Astrocyte (in vitro differentiated cells and primary cell): ENCODE measurements at regions not wholly inside any gene's neighbourhood (a gene's known extent, or its start where the extent isn't known, plus 50 kb on each side); places are given as distances from the start of the nearest gene placed in this dataset.

Experiments used
- EZH2 ChIP-seq: IDR thresholded peaks from 2 replicates; pipeline ENCODE4 v1.6.1; 2012; ENCODE audit warnings: mild to moderate bottlenecking, low read length, inconsistent platforms; ENCODE audit not compliant: insufficient read depth
- TF ChIP-seq, protein P1 (sequence below): IDR thresholded peaks from 2 replicates; pipeline ENCODE4 v1.5.1; 2011; ENCODE audit warnings: low read depth, mild to moderate bottlenecking, inconsistent platforms, low read length, moderate library complexity; ENCODE audit not compliant: insufficient read depth

DNA sequence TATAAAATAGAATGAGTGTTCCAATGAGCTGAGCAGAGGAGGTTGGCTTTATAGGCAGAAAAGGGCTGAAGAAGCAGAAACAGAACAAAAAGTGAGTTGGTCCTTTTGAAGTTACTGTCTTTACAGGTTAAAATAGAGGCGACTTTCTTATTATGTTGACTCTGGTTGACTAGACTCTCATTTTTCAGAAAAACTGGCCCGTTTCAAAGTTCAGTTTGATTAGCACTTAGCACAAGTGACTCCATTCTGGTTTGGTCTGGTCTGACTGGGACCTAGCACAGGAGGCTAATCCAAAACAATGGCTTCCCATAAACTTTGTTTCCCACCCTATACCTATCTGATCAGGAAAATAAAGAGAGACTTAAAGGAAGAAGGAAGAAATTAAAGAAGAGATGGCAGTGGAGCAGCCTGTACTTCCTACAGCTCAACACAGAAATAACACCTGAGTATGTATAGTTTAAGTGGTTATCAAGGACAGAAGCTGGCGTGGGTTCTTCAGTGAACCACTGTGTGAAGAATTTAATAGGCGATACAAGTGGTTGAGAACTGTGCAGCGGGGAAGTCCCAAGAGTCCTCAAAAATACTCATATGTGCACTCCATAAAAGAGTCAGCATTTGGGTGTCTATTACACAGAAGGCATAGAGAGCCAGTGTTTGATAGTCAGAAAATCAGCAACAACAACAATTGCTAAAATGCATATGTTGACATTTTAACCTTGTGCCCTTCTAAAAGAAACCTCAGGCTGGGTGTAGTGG is 554.8 kb upstream of the HTR2C start:
- TF ChIP-seq, protein P1, sequence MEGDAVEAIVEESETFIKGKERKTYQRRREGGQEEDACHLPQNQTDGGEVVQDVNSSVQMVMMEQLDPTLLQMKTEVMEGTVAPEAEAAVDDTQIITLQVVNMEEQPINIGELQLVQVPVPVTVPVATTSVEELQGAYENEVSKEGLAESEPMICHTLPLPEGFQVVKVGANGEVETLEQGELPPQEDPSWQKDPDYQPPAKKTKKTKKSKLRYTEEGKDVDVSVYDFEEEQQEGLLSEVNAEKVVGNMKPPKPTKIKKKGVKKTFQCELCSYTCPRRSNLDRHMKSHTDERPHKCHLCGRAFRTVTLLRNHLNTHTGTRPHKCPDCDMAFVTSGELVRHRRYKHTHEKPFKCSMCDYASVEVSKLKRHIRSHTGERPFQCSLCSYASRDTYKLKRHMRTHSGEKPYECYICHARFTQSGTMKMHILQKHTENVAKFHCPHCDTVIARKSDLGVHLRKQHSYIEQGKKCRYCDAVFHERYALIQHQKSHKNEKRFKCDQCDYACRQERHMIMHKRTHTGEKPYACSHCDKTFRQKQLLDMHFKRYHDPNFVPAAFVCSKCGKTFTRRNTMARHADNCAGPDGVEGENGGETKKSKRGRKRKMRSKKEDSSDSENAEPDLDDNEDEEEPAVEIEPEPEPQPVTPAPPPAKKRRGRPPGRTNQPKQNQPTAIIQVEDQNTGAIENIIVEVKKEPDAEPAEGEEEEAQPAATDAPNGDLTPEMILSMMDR, result no peak
- TF ChIP-seq EZH2, result no peak
